WERI-Rb-1 (cell line): ENCODE measurements at regions not wholly inside any gene's neighbourhood (a gene's known extent, or its start where the extent isn't known, plus 50 kb on each side); places are given as distances from the start of the nearest gene placed in this dataset.

ENCODE experiments used
- DNase-seq: peaks from one replicate; pipeline ENCODE4 v3.0.0-alpha.2; 2020
- H3K27ac ChIP-seq: fragments of 250-450 bp; sonication (Bioruptor Pico); 2 replicates; pipeline ENCODE4 v1.5.1; 2020; ENCODE audit warnings: mild to moderate bottlenecking, moderate library complexity
- H3K27me3 ChIP-seq: fragments of 250-450 bp; sonication (Bioruptor Pico); 2 replicates; pipeline ENCODE4 v1.5.1; 2021; ENCODE audit warnings: mild to moderate bottlenecking, low read depth, moderate library complexity; ENCODE audit not compliant: insufficient read depth, severe bottlenecking
- H3K36me3 ChIP-seq: fragments of 250-450 bp; sonication (Bioruptor Pico); 2 replicates; pipeline ENCODE4 v1.5.1; 2020; ENCODE audit warnings: mild to moderate bottlenecking, moderate library complexity
- H3K4me3 ChIP-seq: 2 replicates; pipeline ENCODE4 v1.5.1; 2011; ENCODE audit warnings: low read depth, mild to moderate bottlenecking, control low read depth, low read length
- H3K9me3 ChIP-seq: fragments of 250-450 bp; sonication (Bioruptor Pico); 2 replicates; pipeline ENCODE4 v1.5.1; 2021; ENCODE audit warnings: mild to moderate bottlenecking, moderate library complexity; ENCODE audit not compliant: severe bottlenecking
- TF ChIP-seq, protein P1 (sequence below): IDR thresholded peaks from 2 replicates; pipeline ENCODE4 v1.5.1; 2011; ENCODE audit warnings: low read depth, mild to moderate bottlenecking, control low read depth, inconsistent platforms, low read length

DNA sequence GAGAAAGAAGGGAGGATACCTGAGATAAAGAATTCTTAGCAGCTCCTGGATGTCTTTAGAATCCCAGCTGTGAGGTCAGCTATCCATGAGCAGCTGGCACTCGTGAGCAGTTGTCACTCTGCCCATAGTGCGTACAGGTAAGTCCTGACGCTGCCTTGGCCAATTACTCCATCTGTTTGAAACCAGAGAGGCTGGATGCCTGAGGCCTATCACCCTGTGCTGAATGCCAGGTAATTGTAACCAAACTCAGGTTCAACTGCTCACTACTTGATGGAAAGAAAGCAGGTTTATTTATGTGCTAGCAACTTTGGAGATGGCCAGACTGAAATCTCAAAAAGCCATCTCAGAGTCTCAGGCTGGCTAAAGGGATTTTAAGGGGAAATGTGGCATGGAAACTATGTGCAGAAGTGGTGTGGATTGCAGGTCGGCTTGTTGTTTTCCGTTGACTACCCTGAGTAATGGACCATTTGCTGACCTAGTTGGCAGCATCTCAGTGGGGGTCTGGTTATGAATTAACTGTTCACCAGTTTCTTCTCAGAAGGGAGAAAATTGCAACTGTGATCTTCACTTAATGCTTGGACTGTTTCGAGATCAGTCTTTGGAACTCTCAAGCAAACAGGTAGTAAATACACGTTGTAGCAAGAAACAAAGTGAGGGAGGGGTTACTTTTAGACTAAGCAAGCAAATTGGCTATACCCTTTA, 1614.0 kb upstream of the PCDH10 start:
- H3K36me3 ChIP-seq: no peaks in the 10 kb centered on the region
- DNase-seq: peak; percentile 29

DNA sequence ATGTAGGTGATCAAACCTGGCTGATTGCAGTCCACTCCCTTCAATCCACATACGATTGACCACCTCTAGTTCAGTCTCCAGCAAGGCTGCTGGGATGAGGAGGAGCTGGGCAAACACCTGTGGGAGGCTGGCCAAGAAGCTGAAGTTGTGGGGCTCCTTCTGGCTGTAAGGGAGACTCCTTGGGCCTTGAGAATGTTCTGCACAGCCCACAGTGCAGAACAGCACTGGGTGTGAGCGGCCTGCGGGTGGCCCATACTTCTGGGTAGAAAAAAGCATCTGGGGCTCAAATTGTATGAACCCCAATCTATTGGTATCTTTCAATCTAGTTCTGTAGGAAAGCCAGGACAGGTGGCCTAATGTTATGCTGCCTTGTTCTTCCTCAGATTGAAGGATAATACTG, 1608.8 kb upstream of the PCDH10 start:
- DNase-seq: no peak
- Histone ChIP-seq H3K27ac (no peak overlapping the region), H3K27me3 (no peaks in the 10 kb centered on the region), H3K4me3 (no peak overlapping the region), H3K36me3 (no peaks in the 10 kb centered on the region), H3K9me3 (no peaks in the 10 kb centered on the region)
- TF ChIP-seq, protein P1, sequence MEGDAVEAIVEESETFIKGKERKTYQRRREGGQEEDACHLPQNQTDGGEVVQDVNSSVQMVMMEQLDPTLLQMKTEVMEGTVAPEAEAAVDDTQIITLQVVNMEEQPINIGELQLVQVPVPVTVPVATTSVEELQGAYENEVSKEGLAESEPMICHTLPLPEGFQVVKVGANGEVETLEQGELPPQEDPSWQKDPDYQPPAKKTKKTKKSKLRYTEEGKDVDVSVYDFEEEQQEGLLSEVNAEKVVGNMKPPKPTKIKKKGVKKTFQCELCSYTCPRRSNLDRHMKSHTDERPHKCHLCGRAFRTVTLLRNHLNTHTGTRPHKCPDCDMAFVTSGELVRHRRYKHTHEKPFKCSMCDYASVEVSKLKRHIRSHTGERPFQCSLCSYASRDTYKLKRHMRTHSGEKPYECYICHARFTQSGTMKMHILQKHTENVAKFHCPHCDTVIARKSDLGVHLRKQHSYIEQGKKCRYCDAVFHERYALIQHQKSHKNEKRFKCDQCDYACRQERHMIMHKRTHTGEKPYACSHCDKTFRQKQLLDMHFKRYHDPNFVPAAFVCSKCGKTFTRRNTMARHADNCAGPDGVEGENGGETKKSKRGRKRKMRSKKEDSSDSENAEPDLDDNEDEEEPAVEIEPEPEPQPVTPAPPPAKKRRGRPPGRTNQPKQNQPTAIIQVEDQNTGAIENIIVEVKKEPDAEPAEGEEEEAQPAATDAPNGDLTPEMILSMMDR: no peak

More for the DNA sequence above, 1614.0 kb upstream of the PCDH10 start:
- Histone ChIP-seq H3K9me3 (no peaks in the 10 kb centered on the region), H3K4me3 (no peak overlapping the region), H3K27me3 (no peaks in the 10 kb centered on the region), H3K27ac (no peak overlapping the region)
- TF ChIP-seq, protein P1: no peak

DNA sequence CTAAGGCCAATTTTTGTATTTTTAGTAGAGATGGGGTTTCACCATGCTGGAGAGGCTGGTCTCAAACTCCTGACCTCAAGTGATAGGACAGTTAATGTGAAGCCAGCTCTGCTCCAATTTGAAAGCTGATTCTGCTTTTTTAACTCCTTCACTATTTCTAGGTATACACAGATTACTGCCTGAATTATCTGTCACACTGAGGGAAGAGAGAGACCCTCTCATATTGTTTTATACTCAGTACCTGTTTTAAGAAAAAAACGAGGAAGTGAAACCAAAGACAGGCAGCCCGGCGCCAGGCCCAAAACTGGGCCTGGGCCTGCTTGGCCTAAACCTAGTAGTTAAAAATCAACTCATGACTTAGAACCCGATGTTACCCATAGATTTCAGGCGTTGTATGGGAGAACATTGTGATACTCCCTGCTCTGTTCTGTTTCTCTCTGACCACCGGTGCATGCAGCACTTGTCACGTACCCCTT, 1601.5 kb upstream of the PCDH10 start:
- Histone ChIP-seq H3K36me3 (no peaks in the 10 kb centered on the region), H3K27me3 (no peaks in the 10 kb centered on the region), H3K27ac (no peak overlapping the region), H3K4me3 (no peak overlapping the region), H3K9me3 (no peaks in the 10 kb centered on the region)
- TF ChIP-seq, protein P1: no peak
- no peak for DNase-seq

DNA sequence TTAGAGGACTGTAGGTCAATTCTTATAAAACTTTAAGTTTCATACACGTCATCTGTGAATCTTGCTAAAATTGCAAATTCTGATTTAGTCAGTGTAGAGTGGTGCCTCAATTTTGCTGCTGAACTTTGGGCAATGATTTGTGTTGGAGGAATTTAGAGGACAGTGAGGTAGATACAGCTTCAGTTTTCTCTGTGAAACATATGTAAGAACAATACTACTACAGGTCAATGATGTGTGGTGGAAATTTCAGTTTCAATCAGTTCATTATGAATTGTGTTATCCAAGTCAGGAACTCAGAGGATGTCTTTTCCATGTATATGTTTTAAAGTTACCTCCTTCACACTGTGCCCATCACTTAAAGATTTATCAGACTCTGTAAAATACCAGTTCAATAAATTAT, 1597.8 kb upstream of the PCDH10 start:
- no peaks in the 10 kb centered on the region for H3K36me3 ChIP-seq
- TF ChIP-seq, protein P1: no peak
- no peaks in the 10 kb centered on the region for H3K27me3 ChIP-seq
- no peak for DNase-seq
- no peaks in the 10 kb centered on the region for H3K9me3 ChIP-seq
- H3K27ac ChIP-seq: no peak overlapping the region
- H3K4me3 ChIP-seq: no peak overlapping the region

DNA sequence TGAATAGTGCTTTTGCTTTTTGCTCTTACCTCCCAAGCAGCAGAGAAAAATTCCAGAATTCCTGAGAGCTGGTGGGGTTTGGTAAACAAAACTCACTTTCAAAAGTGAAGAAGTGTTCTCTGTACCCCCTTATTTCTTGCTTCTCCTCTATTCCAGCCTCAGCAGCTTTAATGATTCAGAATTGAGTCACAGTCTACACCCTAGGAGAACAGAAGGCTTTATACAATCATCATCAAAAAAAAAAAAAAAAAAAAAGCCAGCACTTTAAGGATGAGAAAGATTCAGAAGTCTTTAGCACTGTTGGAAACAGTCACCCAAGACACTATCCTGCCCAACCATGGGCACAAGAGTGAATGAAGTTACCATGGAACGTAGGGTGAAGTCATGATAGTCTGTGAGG, 1583.1 kb upstream of the PCDH10 start:
- DNase-seq: no peak
- no peaks in the 10 kb centered on the region for H3K36me3 ChIP-seq
- H3K9me3 ChIP-seq: peaks cover 5% of the 10 kb centered on the region
- H3K27me3 ChIP-seq: no peaks in the 10 kb centered on the region
- no peak overlapping the region for H3K27ac ChIP-seq
- H3K4me3 ChIP-seq: no peak overlapping the region
- TF ChIP-seq, protein P1: no peak

DNA sequence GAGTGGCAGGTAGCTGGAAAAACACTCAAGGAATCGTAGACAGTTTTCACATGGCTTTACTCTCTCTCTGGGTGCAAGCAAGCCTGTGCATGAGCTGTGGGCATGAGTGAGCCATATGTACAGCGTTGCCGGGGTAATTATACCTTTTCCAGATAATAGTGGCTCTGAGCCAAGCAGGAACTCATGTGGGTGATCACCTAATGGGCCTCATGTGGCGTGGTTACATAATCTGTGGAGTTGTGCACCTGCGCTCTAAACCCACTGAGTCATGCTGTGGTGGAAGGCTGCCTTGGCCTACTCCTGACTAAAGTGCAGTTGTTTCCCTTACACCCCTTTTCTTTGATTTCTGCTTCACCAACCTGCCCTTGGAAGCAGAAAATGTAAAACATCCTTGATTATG, 1564.5 kb upstream of the PCDH10 start:
- H3K36me3 ChIP-seq: no peaks in the 10 kb centered on the region
- no peak overlapping the region for H3K4me3 ChIP-seq
- no peak overlapping the region for H3K27ac ChIP-seq
- H3K27me3 ChIP-seq: no peaks in the 10 kb centered on the region
- DNase-seq: no peak
- H3K9me3 ChIP-seq: no peaks in the 10 kb centered on the region
- TF ChIP-seq, protein P1: no peak
